B cell (primary cell): ENCODE measurements at regions not wholly inside any gene's neighbourhood (a gene's known extent, or its start where the extent isn't known, plus 50 kb on each side); places are given as distances from the start of the nearest gene placed in this dataset.

ENCODE experiments used
- CTCF ChIP-seq: fragments of 200-600 bp; IDR thresholded peaks from one replicate; pipeline ENCODE4 v1.8.0; 2022; ENCODE audit warnings: antibody characterized with exemption, mild to moderate bottlenecking
- EZH2 ChIP-seq: IDR thresholded peaks from 2 replicates; pipeline ENCODE4 v1.6.1; 2012; ENCODE audit warnings: borderline replicate concordance, low read depth, mild to moderate bottlenecking, moderate library complexity, low read length; ENCODE audit not compliant: insufficient read depth, poor library complexity, severe bottlenecking

- TF ChIP-seq CTCF = no peak
- TF ChIP-seq EZH2 = no peak
Observed at GRCh38 chr20:40046703-40047102, 642.3 kb downstream of the MAFB start.
